BJ (cell line): ENCODE measurements at regions not wholly inside any gene's neighbourhood (a gene's known extent, or its start where the extent isn't known, plus 50 kb on each side); places are given as distances from the start of the nearest gene placed in this dataset.

Experiments
- CTCF ChIA-PET: fragments of 350-600 bp; formaldehyde crosslinking; extraction: SDS; loops from one replicate; lab custom pipeline; 2021; ENCODE audit warnings: antibody characterized with exemption, inconsistent platforms; lab: Yijun Ruan, JAX
- POLR2A ChIA-PET: fragments of 300-600 bp; sonication (Branson Sonifier 250); formaldehyde crosslinking; extraction: SDS; loops from one replicate; lab custom pipeline; 2021; ENCODE audit warnings: antibody characterized with exemption; lab: Charles Lee
- DNase-seq: peaks from one replicate; pipeline ENCODE4 v3.0.0-alpha.2; 2011; ENCODE audit warnings: low read depth
- H3K27me3 ChIP-seq: 2 replicates; pipeline ENCODE4 v1.6.0; 2011; ENCODE audit warnings: low read length; ENCODE audit not compliant: control insufficient read depth, insufficient read depth
- H3K36me3 ChIP-seq: 2 replicates; pipeline ENCODE4 v1.5.1; 2011; ENCODE audit warnings: low read length; ENCODE audit not compliant: control insufficient read depth, insufficient read depth
- H3K4me3 ChIP-seq: 2 replicates; pipeline ENCODE4 v1.5.1; 2011; ENCODE audit warnings: low read depth, mild to moderate bottlenecking, control low read depth, low read length
- CTCF ChIP-seq: IDR thresholded peaks from 2 replicates; pipeline ENCODE4 v1.5.1; 2011; ENCODE audit warnings: low read depth, mild to moderate bottlenecking, control low read depth, inconsistent platforms, low read length, moderate library complexity; ENCODE audit not compliant: insufficient read depth

- POLR2A ChIA-PET = no interaction called here
These were observed 275.7 kb upstream of the NPSR1 start for GRCh38 chr7:34382166-34382893.

GRCh38 chr7:34385384-34385783, 272.6 kb upstream of the NPSR1 start:
- no peaks in the 10 kb centered on the region for H3K27me3 ChIP-seq
- no peak for TF ChIP-seq CTCF
- no peak for DNase-seq
- ChIA-PET CTCF (no interaction called here), POLR2A (no interaction called here)
- H3K36me3 ChIP-seq = no peaks in the 10 kb centered on the region
- no peak overlapping the region for H3K4me3 ChIP-seq

More at GRCh38 chr7:34382166-34382893, 275.7 kb upstream of the NPSR1 start:
- DNase-seq = no peak
- Histone ChIP-seq H3K36me3 (no peaks in the 10 kb centered on the region), H3K27me3 (no peaks in the 10 kb centered on the region), H3K4me3 (no peak overlapping the region)
- no peak for TF ChIP-seq CTCF
- CTCF ChIA-PET = no interaction called here

- ChIA-PET CTCF (no interaction called here), POLR2A (no interaction called here)
- Histone ChIP-seq H3K4me3 (no peak overlapping the region), H3K36me3 (no peaks in the 10 kb centered on the region), H3K27me3 (no peaks in the 10 kb centered on the region)
- DNase-seq = no peak
- no peak for TF ChIP-seq CTCF
These were observed 268.5 kb upstream of the NPSR1 start for GRCh38 chr7:34389332-34390078.

GRCh38 chr7:34390103-34390502, 267.9 kb upstream of the NPSR1 start:
- POLR2A ChIA-PET = no interaction called here
- CTCF ChIA-PET = no interaction called here

More at GRCh38 chr7:34390103-34390502, 267.9 kb upstream of the NPSR1 start:
- Histone ChIP-seq H3K27me3 (no peaks in the 10 kb centered on the region), H3K36me3 (no peaks in the 10 kb centered on the region), H3K4me3 (no peak overlapping the region)
- no peak for DNase-seq
- TF ChIP-seq CTCF = no peak
